ENCODE measurements at regions not wholly inside any gene's neighbourhood (a gene's known extent, or its start where the extent isn't known, plus 50 kb on each side); places are given as distances from the start of the nearest gene placed in this dataset.

DNA sequence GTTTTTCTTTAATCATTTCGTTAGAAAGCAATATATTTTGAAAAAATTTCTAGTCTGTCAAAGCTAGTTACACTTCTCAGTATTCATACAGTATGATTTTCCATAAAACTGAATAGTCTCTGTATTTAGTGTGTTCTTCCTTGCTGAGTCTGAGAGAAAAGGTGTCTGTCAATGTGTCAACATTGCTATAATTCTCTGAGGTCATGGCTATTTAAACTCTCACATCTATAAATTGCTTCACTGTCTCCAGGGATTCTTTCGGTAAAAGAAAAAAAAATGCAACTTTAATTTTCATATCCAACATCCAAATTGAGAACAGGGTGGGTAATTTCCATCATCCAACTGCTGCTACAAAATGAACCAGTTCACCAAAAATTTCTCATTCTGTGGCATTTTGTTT is 319.7 kb upstream of the GHITM start:
- Histone ChIP-seq H2BK15ac (ENCODE audit: low read length) (no peak overlapping the region), H2AK5ac (ENCODE audit: low read depth, low read length) (no peak overlapping the region), H3K4me3 (ENCODE audit: extremely low read depth in 1 of 4, insufficient read depth in 2 of 4, low read depth in 3 of 4, low read length in 4 of 4) (no peak overlapping the region), H3K9ac (replicated peaks in 1 of 4; ENCODE audit: extremely low read depth in 1 of 4, low read depth in 3 of 4, low read length in 3 of 4) (no peak overlapping the region), H3K4me2 (ENCODE audit: insufficient read depth in 1 of 2, low read depth in 2 of 2, low read length in 2 of 2) (no peak overlapping the region), H2AFZ (ENCODE audit: low read length) (no peak overlapping the region), H3K14ac (ENCODE audit: insufficient read length) (no peak overlapping the region), H3K23me2 (ENCODE audit: low read depth, low read length) (no peaks in the 10 kb centered on the region; the same call in 1 of the 2 replicates), H2BK120ac (replicated peaks; ENCODE audit: low read depth, low read length) (no peak overlapping the region), H3K23ac (ENCODE audit: insufficient read length) (no peak overlapping the region), H4K5ac (ENCODE audit: insufficient read length, low read depth, low read length) (no peak overlapping the region), H4K8ac (ENCODE audit: extremely low read depth, insufficient read depth, low read length) (no peak overlapping the region), H4K20me1 (replicated peaks in 1 of 2; ENCODE audit: control insufficient read depth in 1 of 2, insufficient read depth in 2 of 2, low read length in 2 of 2) (no peaks in the 10 kb centered on the region), H3K36me3 (ENCODE audit: control insufficient read depth in 2 of 4, insufficient read depth in 4 of 4, low read length in 3 of 4) (no peaks in the 10 kb centered on the region), H3K18ac (ENCODE audit: extremely low read depth, low read length) (no peak overlapping the region), H3K9me3 (ENCODE audit: insufficient read depth in 2 of 2, low read depth in 1 of 2, low read length in 1 of 2) (no peaks in the 10 kb centered on the region), H3K79me1 (ENCODE audit: low read depth, low read length) (no peaks in the 10 kb centered on the region), H3K27me3 (replicated peaks in 1 of 4; ENCODE audit: control insufficient read depth in 3 of 4, extremely low read depth in 1 of 4, insufficient read depth in 3 of 4, low read length in 3 of 4) (no peaks in the 10 kb centered on the region), H3K4me1 (replicated peaks in 1 of 4; ENCODE audit: control insufficient read depth in 3 of 4, insufficient read depth in 4 of 4, low read length in 3 of 4) (peaks cover 0 to 2% (median 0%) of the 10 kb centered on the region in 4 experiments; a peak in 1 of 7 replicates), H3K27ac (ENCODE audit: low read depth, low read length) (no peak overlapping the region), H3K79me2 (ENCODE audit: control insufficient read depth in 1 of 2, insufficient read depth in 2 of 2, low read length in 2 of 2) (no peaks in the 10 kb centered on the region), H3K56ac (replicated peaks; ENCODE audit: insufficient read length, low read depth, low read length) (no peak overlapping the region), H3K4ac (replicated peaks; ENCODE audit: insufficient read length, low read depth, low read length) (no peak overlapping the region), H2BK12ac (ENCODE audit: low read depth, low read length) (no peak overlapping the region), H2BK20ac (ENCODE audit: low read length) (no peak overlapping the region), H4K91ac (replicated peaks; ENCODE audit: insufficient read length, low read length) (no peak overlapping the region), H2BK5ac (ENCODE audit: low read depth, low read length) (no peak overlapping the region)
- WGBS, 2 experiments (ENCODE audit: extremely low coverage in 1 of 2, insufficient coverage in 1 of 2, insufficient read length in 1 of 2, insufficient replicate concordance in 2 of 2, low coverage in 1 of 2, low lambda C conversion rate in 2 of 2, missing lambda C conversion rate in 1 of 2), result 88% methylated on average over 2 of the region's 2 CpGs; no CpG with 5 or more reads in 1 of the 2 experiments
- DNase-seq (ENCODE audit: low read depth in 1 of 2, low spot score in 2 of 2) (no peak), FAIRE-seq (no peak)
- no peak for TF ChIP-seq BRCA1 (IDR thresholded peaks at IDR 0.05; ENCODE audit: low read depth, low read length)
- no peak for TF ChIP-seq KDM1A (IDR thresholded peaks at IDR 0.05; ENCODE audit: borderline replicate concordance, low read length)
- no peak for TF ChIP-seq SP2 (IDR thresholded peaks at IDR 0.05; ENCODE audit: low read length)
- no peak for TF ChIP-seq TAF1 (IDR thresholded peaks at IDR 0.05; ENCODE audit: low read depth, low read length)
- TF ChIP-seq BACH1 (IDR thresholded peaks at IDR 0.05; ENCODE audit: low read length), result no peak
- TF ChIP-seq KDM4A (IDR thresholded peaks at IDR 0.05; ENCODE audit: low read depth, low read length, severe bottlenecking), result no peak
- no peak for TF ChIP-seq TAF7 (optimal IDR thresholded peaks at IDR 0.05; ENCODE audit: borderline replicate concordance, low read depth, low read length)
- ChIA-PET POLR2A (ENCODE audit: partially characterized antibody) (interaction anchor here (0.6 kb wide), 1 partner anchor 79 kb away, joined by 3 read pairs; no protein-coding TSS in a partner anchor), CTCF (ENCODE audit: partially characterized antibody) (no interaction called here)
